Adrenal gland (tissue), 5 donors: ENCODE measurements at regions not wholly inside any gene's neighbourhood (a gene's known extent, or its start where the extent isn't known, plus 50 kb on each side); places are given as distances from the start of the nearest gene placed in this dataset.

Experiments
- POLR2A ChIP-seq, 2 donors: fragments of 450-650 bp; IDR thresholded peaks; one replicate each; pipeline ENCODE4 v1.6.1; 2017; ENCODE audit warnings: antibody characterized with exemption in 2 of 2, mild to moderate bottlenecking in 2 of 2, moderate library complexity in 1 of 2
- TF ChIP-seq, protein P1 (sequence below), 6 experiments: fragments of 450-650 bp in 4 of 6; fragments of 200-600 bp in 2 of 6; sonication (generic) in 1 of 6; IDR thresholded peaks; 1 replicate in 5 of 6; 2 replicates in 1 of 6; pipeline versions ENCODE4 v1.5.1 to v1.8.0; 2016 to 2021; ENCODE audit warnings: antibody characterized with exemption in 6 of 6, mild to moderate bottlenecking in 2 of 6, moderate library complexity in 1 of 6
- donor health status: DM: no; HTN: no; CAD: no.

- TF ChIP-seq POLR2A (IDR thresholded peaks at IDR 0.05) = no peak
- TF ChIP-seq, protein P1, sequence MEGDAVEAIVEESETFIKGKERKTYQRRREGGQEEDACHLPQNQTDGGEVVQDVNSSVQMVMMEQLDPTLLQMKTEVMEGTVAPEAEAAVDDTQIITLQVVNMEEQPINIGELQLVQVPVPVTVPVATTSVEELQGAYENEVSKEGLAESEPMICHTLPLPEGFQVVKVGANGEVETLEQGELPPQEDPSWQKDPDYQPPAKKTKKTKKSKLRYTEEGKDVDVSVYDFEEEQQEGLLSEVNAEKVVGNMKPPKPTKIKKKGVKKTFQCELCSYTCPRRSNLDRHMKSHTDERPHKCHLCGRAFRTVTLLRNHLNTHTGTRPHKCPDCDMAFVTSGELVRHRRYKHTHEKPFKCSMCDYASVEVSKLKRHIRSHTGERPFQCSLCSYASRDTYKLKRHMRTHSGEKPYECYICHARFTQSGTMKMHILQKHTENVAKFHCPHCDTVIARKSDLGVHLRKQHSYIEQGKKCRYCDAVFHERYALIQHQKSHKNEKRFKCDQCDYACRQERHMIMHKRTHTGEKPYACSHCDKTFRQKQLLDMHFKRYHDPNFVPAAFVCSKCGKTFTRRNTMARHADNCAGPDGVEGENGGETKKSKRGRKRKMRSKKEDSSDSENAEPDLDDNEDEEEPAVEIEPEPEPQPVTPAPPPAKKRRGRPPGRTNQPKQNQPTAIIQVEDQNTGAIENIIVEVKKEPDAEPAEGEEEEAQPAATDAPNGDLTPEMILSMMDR (IDR thresholded peaks at IDR 0.05) = no peak
Observed at GRCh38 chr2:107024269-107024668, 138.3 kb upstream of the ST6GAL2 start.
